Neural cell (in vitro differentiated cells): ENCODE measurements at regions not wholly inside any gene's neighbourhood (a gene's known extent, or its start where the extent isn't known, plus 50 kb on each side); places are given as distances from the start of the nearest gene placed in this dataset.

Experiments used
- CTCF ChIP-seq: fragments of 450-650 bp; IDR thresholded peaks from 2 replicates; pipeline ENCODE4 v1.5.1; 2014; ENCODE audit warnings: antibody characterized with exemption, mild to moderate bottlenecking, moderate library complexity; ENCODE audit not compliant: poor library complexity, severe bottlenecking
- EP300 ChIP-seq: fragments of 450-650 bp; conservative IDR thresholded peaks from 2 replicates; pipeline ENCODE4 v1.6.1; 2014; ENCODE audit warnings: antibody characterized with exemption, mild to moderate bottlenecking, moderate library complexity; ENCODE audit not compliant: poor library complexity, severe bottlenecking
- EZH2 ChIP-seq: fragments of 200-600, 300-800 bp; shearing (Covaris generic), sonication (generic); IDR thresholded peaks from 2 replicates; pipeline ENCODE4 v1.6.1; 2014; ENCODE audit warnings: antibody characterized with exemption, low read length, borderline replicate concordance, mild to moderate bottlenecking; ENCODE audit not compliant: insufficient read depth, poor library complexity, severe bottlenecking
- MXI1 ChIP-seq: fragments of 450-650 bp; conservative IDR thresholded peaks from 2 replicates; pipeline ENCODE4 v1.6.1; 2014; ENCODE audit warnings: antibody characterized with exemption, mild to moderate bottlenecking; ENCODE audit not compliant: poor library complexity, severe bottlenecking
- POLR2AphosphoS5 ChIP-seq: IDR thresholded peaks from 2 replicates; pipeline ENCODE4 v1.6.1; 2012
- RAD21 ChIP-seq: fragments of 450-650 bp; conservative IDR thresholded peaks from 2 replicates; pipeline ENCODE4 v1.6.1; 2014; ENCODE audit warnings: antibody characterized with exemption, mild to moderate bottlenecking, moderate library complexity
- REST ChIP-seq: IDR thresholded peaks from 2 replicates; pipeline ENCODE4 v1.6.1; 2012; ENCODE audit warnings: borderline replicate concordance
- SMC3 ChIP-seq: fragments of 450-650 bp; conservative IDR thresholded peaks from 2 replicates; pipeline ENCODE4 v1.6.1; 2014; ENCODE audit warnings: antibody characterized with exemption, mild to moderate bottlenecking, moderate library complexity; ENCODE audit not compliant: poor library complexity
- TAF1 ChIP-seq: IDR thresholded peaks from 2 replicates; pipeline ENCODE4 v1.6.1; 2012; ENCODE audit warnings: low read depth

- TF ChIP-seq CTCF = no peak
- TF ChIP-seq EP300 = no peak
- TF ChIP-seq EZH2 = no peak
- TF ChIP-seq MXI1 = no peak
- TF ChIP-seq REST = no peak
- no peak for TF ChIP-seq POLR2AphosphoS5
- TF ChIP-seq SMC3 = no peak
- TF ChIP-seq TAF1 = no peak
- TF ChIP-seq RAD21 = no peak
These were observed 66.0 kb upstream of the SYNDIG1 start for GRCh38 chr20:24403406-24403805.
